Activated T-cell treated with anti-CD3 and anti-CD28 coated beads, Interleukin-2, amount 50 U/mL, for 24 hours (primary cell): ENCODE measurements at regions not wholly inside any gene's neighbourhood (a gene's known extent, or its start where the extent isn't known, plus 50 kb on each side); places are given as distances from the start of the nearest gene placed in this dataset.

Source experiments
- DNase-seq: peaks from one replicate; pipeline ENCODE4 v3.0.0-alpha.2; 2020
- H3K27ac Mint-ChIP-seq: 2 replicates; pipeline ENCODE4 v1.8.0; 2020; ENCODE audit warnings: mild to moderate bottlenecking, mixed read lengths
- H3K27me3 Mint-ChIP-seq: 2 replicates; pipeline ENCODE4 v1.8.0; 2020; ENCODE audit warnings: mixed read lengths
- H3K36me3 Mint-ChIP-seq: 2 replicates; pipeline ENCODE4 v1.8.0; 2020; ENCODE audit warnings: low read depth, mixed read lengths
- H3K4me1 Mint-ChIP-seq: 2 replicates; pipeline ENCODE4 v1.8.0; 2020; ENCODE audit warnings: low read depth, mixed read lengths
- H3K4me3 Mint-ChIP-seq: 2 replicates; pipeline ENCODE4 v1.8.0; 2020; ENCODE audit warnings: mild to moderate bottlenecking, moderate library complexity, mixed read lengths
- H3K9me3 Mint-ChIP-seq: 2 replicates; pipeline ENCODE4 v1.8.0; 2020; ENCODE audit warnings: mixed read lengths

GRCh38 chr2:2919574-2920365 lies 457.8 kb downstream of the EIPR1 start:
- Mint-ChIP-seq H3K27ac (no peak overlapping the region), H3K36me3 (no peaks in the 10 kb centered on the region), H3K4me3 (no peak overlapping the region), H3K27me3 (peaks cover 5% of the 10 kb centered on the region), H3K4me1 (no peaks in the 10 kb centered on the region), H3K9me3 (peaks cover 4% of the 10 kb centered on the region)
- no peak for DNase-seq

GRCh38 chr2:2919026-2919425 lies 458.6 kb downstream of the EIPR1 start:
- no peaks in the 10 kb centered on the region for H3K36me3 Mint-ChIP-seq
- no peaks in the 10 kb centered on the region for H3K4me1 Mint-ChIP-seq
- DNase-seq: no peak
- H3K4me3 Mint-ChIP-seq: no peak overlapping the region
- no peak overlapping the region for H3K27ac Mint-ChIP-seq
- peaks cover 4% of the 10 kb centered on the region for H3K9me3 Mint-ChIP-seq
- peaks cover 5% of the 10 kb centered on the region for H3K27me3 Mint-ChIP-seq

DNA sequence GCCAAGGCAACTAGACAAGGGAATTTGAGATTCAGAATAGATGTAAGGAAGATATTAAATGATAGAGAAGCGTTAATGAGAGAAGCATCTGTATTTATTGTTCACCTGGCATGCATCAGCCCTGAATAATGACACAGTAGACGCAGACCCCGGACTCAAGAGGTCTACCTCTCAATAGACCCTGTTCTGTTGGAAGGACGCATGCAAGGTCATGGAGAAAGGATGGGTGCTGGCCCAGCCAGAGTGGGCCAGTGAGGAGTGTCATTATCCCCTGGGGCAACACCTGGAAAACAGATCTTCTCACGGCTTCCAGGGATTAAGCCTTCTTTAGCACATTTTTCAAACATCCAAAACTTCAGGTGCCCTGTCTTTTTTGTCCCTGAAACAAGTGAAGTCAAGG lies 461.0 kb downstream of the EIPR1 start:
- H3K4me1 Mint-ChIP-seq: no peaks in the 10 kb centered on the region
- H3K36me3 Mint-ChIP-seq: no peaks in the 10 kb centered on the region
- peaks cover 5% of the 10 kb centered on the region for H3K27me3 Mint-ChIP-seq
- no peak for DNase-seq
- H3K27ac Mint-ChIP-seq: no peak overlapping the region
- H3K9me3 Mint-ChIP-seq: peaks cover 4% of the 10 kb centered on the region
- no peak overlapping the region for H3K4me3 Mint-ChIP-seq

GRCh38 chr2:2914252-2914651 lies 463.4 kb downstream of the EIPR1 start:
- no peak for DNase-seq
- Mint-ChIP-seq H3K4me3 (no peak overlapping the region), H3K36me3 (no peaks in the 10 kb centered on the region), H3K9me3 (peaks cover 4% of the 10 kb centered on the region), H3K27ac (no peak overlapping the region), H3K4me1 (no peaks in the 10 kb centered on the region), H3K27me3 (peaks cover 12% of the 10 kb centered on the region)

- Mint-ChIP-seq H3K4me3 (no peak overlapping the region), H3K9me3 (peaks cover 4% of the 10 kb centered on the region), H3K27ac (no peak overlapping the region), H3K36me3 (no peaks in the 10 kb centered on the region), H3K4me1 (no peaks in the 10 kb centered on the region), H3K27me3 (peaks cover 12% of the 10 kb centered on the region)
- DNase-seq: no peak
These were observed 464.0 kb downstream of the EIPR1 start for GRCh38 chr2:2913601-2914120.

GRCh38 chr2:2912731-2913130 lies 464.9 kb downstream of the EIPR1 start:
- H3K9me3 Mint-ChIP-seq: peaks cover 4% of the 10 kb centered on the region
- no peaks in the 10 kb centered on the region for H3K36me3 Mint-ChIP-seq
- DNase-seq: no peak
- no peak overlapping the region for H3K4me3 Mint-ChIP-seq
- no peaks in the 10 kb centered on the region for H3K4me1 Mint-ChIP-seq
- H3K27me3 Mint-ChIP-seq: peaks cover 12% of the 10 kb centered on the region
- no peak overlapping the region for H3K27ac Mint-ChIP-seq

DNA sequence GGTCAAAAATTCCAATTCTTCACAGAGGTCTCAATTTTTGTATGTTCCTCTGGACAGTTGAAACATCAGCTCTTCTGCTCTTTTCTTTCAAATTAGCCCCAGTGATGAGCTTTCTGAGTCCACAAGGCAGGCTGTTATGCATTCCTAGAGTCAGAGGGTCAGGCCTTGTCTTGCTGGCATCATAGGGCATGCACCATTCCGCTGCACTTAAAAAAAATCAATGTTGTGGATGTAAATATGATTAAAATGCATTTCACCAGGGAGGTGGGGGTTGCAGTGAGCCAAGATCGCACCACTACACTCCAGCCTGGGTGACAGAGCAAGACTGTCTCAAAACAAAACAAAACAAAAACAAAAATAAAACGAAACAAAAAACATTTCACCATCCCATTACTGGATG lies 465.3 kb downstream of the EIPR1 start:
- no peak for DNase-seq
- Mint-ChIP-seq H3K4me1 (no peaks in the 10 kb centered on the region), H3K4me3 (no peak overlapping the region), H3K9me3 (peaks cover 4% of the 10 kb centered on the region), H3K36me3 (no peaks in the 10 kb centered on the region), H3K27me3 (peaks cover 12% of the 10 kb centered on the region), H3K27ac (no peak overlapping the region)

GRCh38 chr2:2910259-2910658 lies 467.4 kb downstream of the EIPR1 start:
- H3K27me3 Mint-ChIP-seq: peaks cover 7% of the 10 kb centered on the region
- H3K9me3 Mint-ChIP-seq: no peaks in the 10 kb centered on the region
- H3K4me1 Mint-ChIP-seq: no peaks in the 10 kb centered on the region
- no peaks in the 10 kb centered on the region for H3K36me3 Mint-ChIP-seq
- DNase-seq: no peak
- no peak overlapping the region for H3K4me3 Mint-ChIP-seq
- no peak overlapping the region for H3K27ac Mint-ChIP-seq

GRCh38 chr2:2909086-2910035 lies 468.3 kb downstream of the EIPR1 start:
- DNase-seq: no peak
- no peak overlapping the region for H3K27ac Mint-ChIP-seq
- H3K36me3 Mint-ChIP-seq: no peaks in the 10 kb centered on the region
- no peak overlapping the region for H3K4me3 Mint-ChIP-seq
- no peaks in the 10 kb centered on the region for H3K4me1 Mint-ChIP-seq
- peaks cover 7% of the 10 kb centered on the region for H3K27me3 Mint-ChIP-seq
- no peaks in the 10 kb centered on the region for H3K9me3 Mint-ChIP-seq

GRCh38 chr2:2906091-2906490 lies 471.5 kb downstream of the EIPR1 start:
- Mint-ChIP-seq H3K4me3 (no peak overlapping the region), H3K27ac (no peak overlapping the region), H3K36me3 (no peaks in the 10 kb centered on the region), H3K9me3 (no peaks in the 10 kb centered on the region), H3K4me1 (peaks cover 10% of the 10 kb centered on the region), H3K27me3 (peaks cover 7% of the 10 kb centered on the region)
- DNase-seq: no peak

- peaks cover 5% of the 10 kb centered on the region for H3K27me3 Mint-ChIP-seq
- no peak overlapping the region for H3K4me3 Mint-ChIP-seq
- no peaks in the 10 kb centered on the region for H3K9me3 Mint-ChIP-seq
- no peak for DNase-seq
- peaks cover 14% of the 10 kb centered on the region for H3K4me1 Mint-ChIP-seq
- no peaks in the 10 kb centered on the region for H3K36me3 Mint-ChIP-seq
- H3K27ac Mint-ChIP-seq: no peak overlapping the region
These were observed 472.8 kb downstream of the EIPR1 start for GRCh38 chr2:2904721-2905350.

GRCh38 chr2:2902547-2903281 lies 474.9 kb downstream of the EIPR1 start:
- DNase-seq: no peak
- Mint-ChIP-seq H3K9me3 (no peaks in the 10 kb centered on the region), H3K4me1 (peaks cover 14% of the 10 kb centered on the region), H3K36me3 (no peaks in the 10 kb centered on the region), H3K4me3 (no peak overlapping the region), H3K27ac (no peak overlapping the region), H3K27me3 (no peaks in the 10 kb centered on the region)

DNA sequence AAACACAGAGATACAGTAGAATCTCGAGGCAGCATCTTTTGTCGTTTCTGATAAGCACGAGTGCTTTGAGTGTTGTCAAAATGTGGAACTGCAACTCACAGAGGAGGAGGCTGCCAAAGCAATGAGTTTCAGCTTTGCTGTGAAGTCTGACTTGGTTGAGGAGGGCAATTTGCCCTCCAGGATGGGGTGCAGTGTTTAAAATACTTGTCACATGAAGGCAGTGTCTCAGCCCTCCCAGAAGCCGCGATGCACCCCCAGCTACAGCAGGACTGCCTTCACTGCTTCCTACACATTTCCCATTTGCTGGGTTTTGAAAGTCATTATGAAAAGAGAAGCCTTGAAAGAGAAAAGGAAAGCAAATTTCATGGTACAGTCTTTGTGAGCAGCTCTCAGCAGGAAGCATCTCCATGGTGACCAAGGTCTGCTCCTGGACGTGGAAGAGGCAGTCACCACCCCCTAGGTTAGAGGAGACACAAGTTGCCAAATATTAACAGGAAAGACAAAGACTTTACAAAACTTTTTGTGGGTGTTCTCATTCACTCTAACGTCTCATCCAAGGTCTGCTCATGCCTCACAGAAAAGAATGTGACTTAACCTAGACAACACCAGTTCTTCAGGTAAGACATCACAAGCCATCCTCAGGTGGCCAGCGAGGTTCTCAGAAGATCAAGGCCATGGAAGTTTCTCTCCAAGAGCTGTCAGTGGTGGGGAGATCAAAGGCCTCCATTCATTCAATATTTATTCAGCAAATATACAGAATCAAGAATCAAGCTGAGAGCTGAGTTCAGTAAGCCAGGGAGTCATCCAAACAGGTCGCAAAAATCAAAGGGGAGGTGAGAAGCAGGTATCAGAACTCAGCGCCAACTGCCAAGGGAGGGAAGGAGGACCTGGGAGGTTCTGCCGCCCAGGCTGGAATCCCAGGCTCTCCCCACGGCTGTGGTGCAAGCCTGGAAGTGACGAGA lies 476.0 kb downstream of the EIPR1 start:
- no peak overlapping the region for H3K4me3 Mint-ChIP-seq
- H3K4me1 Mint-ChIP-seq: peaks cover 14% of the 10 kb centered on the region
- H3K27me3 Mint-ChIP-seq: no peaks in the 10 kb centered on the region
- peak overlapping the region; percentile 60 for H3K27ac Mint-ChIP-seq
- H3K36me3 Mint-ChIP-seq: no peaks in the 10 kb centered on the region
- no peaks in the 10 kb centered on the region for H3K9me3 Mint-ChIP-seq
- no peak for DNase-seq
